Suprapubic skin (tissue), 4 donors: ENCODE measurements at regions not wholly inside any gene's neighbourhood (a gene's known extent, or its start where the extent isn't known, plus 50 kb on each side); places are given as distances from the start of the nearest gene placed in this dataset.
A peak's percentile ranks its signal among the peaks of the same experiment; 100 is the strongest.
"Not testable (repeated sequence)": the region's sequence is repeated elsewhere in the genome, so short reads cannot be mapped to it uniquely, and the experiment has no call there.

Source experiments
- DNase-seq, 2 donors: peaks; one replicate each; pipeline ENCODE4 v3.0.0-alpha.2; 2019; ENCODE audit warnings: low spot score in 2 of 2
- H3K27ac ChIP-seq: fragments of 200-600 bp; sonication (generic); one replicate; pipeline ENCODE4 v1.5.1; 2019
- H3K27me3 ChIP-seq: fragments of 200-600 bp; sonication (generic); one replicate; pipeline ENCODE4 v1.5.1; 2019
- H3K36me3 ChIP-seq: fragments of 200-600 bp; sonication (generic); one replicate; pipeline ENCODE4 v1.5.1; 2019
- H3K4me1 ChIP-seq: fragments of 200-600 bp; sonication (generic); one replicate; pipeline ENCODE4 v1.5.1; 2019
- H3K4me3 ChIP-seq: fragments of 200-600 bp; sonication (generic); one replicate; pipeline ENCODE4 v1.5.1; 2019; ENCODE audit warnings: mild to moderate bottlenecking
- H3K9me3 ChIP-seq: fragments of 200-600 bp; sonication (generic); one replicate; pipeline ENCODE4 v1.5.1; 2019
- CTCF ChIP-seq, 2 donors: fragments of 200-600 bp in 1 of 2; fragments of 450-650 bp in 1 of 2; sonication (generic) in 1 of 2; IDR thresholded peaks; one replicate each; pipeline ENCODE4 v1.5.1; 2016 to 2019; ENCODE audit warnings: antibody characterized with exemption in 2 of 2, mild to moderate bottlenecking in 1 of 2, moderate library complexity in 1 of 2
- EP300 ChIP-seq: sonication (generic); formaldehyde crosslinking; IDR thresholded peaks from one replicate; pipeline ENCODE4 v1.6.1; 2017; ENCODE audit warnings: antibody characterized with exemption
- POLR2A ChIP-seq, 2 donors: fragments of 450-650 bp; IDR thresholded peaks; one replicate each; pipeline ENCODE4 v1.6.1; 2017; ENCODE audit warnings: antibody characterized with exemption in 2 of 2, mild to moderate bottlenecking in 2 of 2, moderate library complexity in 2 of 2
- POLR2AphosphoS5 ChIP-seq, 3 donors: sonication (generic); formaldehyde crosslinking; IDR thresholded peaks; one replicate each; pipeline ENCODE4 v1.6.1; 2017; ENCODE audit warnings: antibody characterized with exemption in 3 of 3
- WGBS: methylation state at CpG from one replicate; pipeline ENCODE4 v1.1.5; 2018; 5-methylcytosine and 5-hydroxymethylcytosine counted together

GRCh38 chrX:65587616-65588526 lies 53.3 kb upstream of the LAS1L start:
- peak overlapping the region; percentile 29 for H3K4me3 ChIP-seq

GRCh38 chrX:65586491-65586890 lies 51.9 kb upstream of the LAS1L start:
- no peaks in the 10 kb centered on the region for H3K9me3 ChIP-seq
- no peak overlapping the region for H3K4me3 ChIP-seq
- TF ChIP-seq EP300, result no peak
- no peak for TF ChIP-seq CTCF (IDR thresholded peaks at IDR 0.05)
- TF ChIP-seq POLR2A (IDR thresholded peaks at IDR 0.05), result no peak
- no peak for TF ChIP-seq POLR2AphosphoS5 (IDR thresholded peaks at IDR 0.05)

More at GRCh38 chrX:65587616-65588526, 53.3 kb upstream of the LAS1L start:
- WGBS, result 23% methylated on average over 9 of the region's 10 CpGs
- no peaks in the 10 kb centered on the region for H3K27me3 ChIP-seq
- TF ChIP-seq POLR2AphosphoS5 (IDR thresholded peaks at IDR 0.05) (no peak), CTCF (IDR thresholded peaks at IDR 0.05) (no peak), POLR2A (IDR thresholded peaks at IDR 0.05) (no peak), EP300 (no peak)
- peak overlapping the region; percentile 48 for H3K27ac ChIP-seq
- H3K4me1 ChIP-seq, result peaks cover 15% of the 10 kb centered on the region
- no peaks in the 10 kb centered on the region for H3K9me3 ChIP-seq
- H3K36me3 ChIP-seq, result no peaks in the 10 kb centered on the region
- DNase-seq, result peak; percentile 82 to 85

GRCh38 chrX:65585226-65585625 lies 50.6 kb upstream of the LAS1L start:
- H3K36me3 ChIP-seq, H3K27ac ChIP-seq, H3K27me3 ChIP-seq, H3K9me3 ChIP-seq, DNase-seq, H3K4me3 ChIP-seq: not testable (repeated sequence)
- 79% methylated on average over 13 of the region's 13 CpGs for WGBS
- peaks cover 15% of the 10 kb centered on the region for H3K4me1 ChIP-seq

More at GRCh38 chrX:65586491-65586890, 51.9 kb upstream of the LAS1L start:
- H3K36me3 ChIP-seq, result no peaks in the 10 kb centered on the region
- H3K27me3 ChIP-seq, result no peaks in the 10 kb centered on the region
- peaks cover 15% of the 10 kb centered on the region for H3K4me1 ChIP-seq
- H3K27ac ChIP-seq, result no peak overlapping the region
- no peak for DNase-seq
- 86% methylated on average over 6 of the region's 6 CpGs for WGBS
